H1 (cell line): ENCODE measurements at regions not wholly inside any gene's neighbourhood (a gene's known extent, or its start where the extent isn't known, plus 50 kb on each side); places are given as distances from the start of the nearest gene placed in this dataset.

Experiments used
- CTCF ChIA-PET: fragments of 300-600 bp; sonication (Branson Sonifier 250); formaldehyde crosslinking; loops from one replicate; lab custom pipeline; 2021; ENCODE audit not compliant: partially characterized antibody; lab: Charles Lee
- POLR2A ChIA-PET: fragments of 300-600 bp; sonication (Branson Sonifier 250); formaldehyde crosslinking; loops from one replicate; lab custom pipeline; 2021; ENCODE audit warnings: inconsistent platforms; ENCODE audit not compliant: partially characterized antibody; lab: Charles Lee
- DNase-seq, 2 experiments: peaks; one replicate each; pipeline versions ENCODE4 v3.0.0 to v3.0.0-alpha.2; 2010 to 2022; ENCODE audit warnings: low spot score in 2 of 2, low read depth in 1 of 2, mixed read lengths in 1 of 2
- FAIRE-seq: peaks from 2 replicates; lab custom pipeline; 2011; peaks lifted over from hg19 to GRCh38; lab: Jason Lieb, UNC
- H2AFZ ChIP-seq: 2 replicates; pipeline ENCODE4 v1.8.1; 2012; ENCODE audit warnings: low read length, inconsistent platforms
- H2AK5ac ChIP-seq: 2 replicates; pipeline ENCODE4 v1.6.1; 2013; ENCODE audit warnings: low read depth, low read length
- H2BK120ac ChIP-seq: replicated peaks from 2 replicates; pipeline ENCODE3; 2013; ENCODE audit warnings: low read depth, low read length, inconsistent platforms
- H2BK12ac ChIP-seq: 2 replicates; pipeline ENCODE4 v1.6.1; 2013; ENCODE audit warnings: low read depth, low read length
- H2BK15ac ChIP-seq: 2 replicates; pipeline ENCODE4 v1.6.1; 2013; ENCODE audit warnings: low read length
- H2BK20ac ChIP-seq: 2 replicates; pipeline ENCODE4 v1.6.1; 2013; ENCODE audit warnings: low read length
- H2BK5ac ChIP-seq: 2 replicates; pipeline ENCODE4 v1.6.1; 2013; ENCODE audit warnings: low read depth, low read length
- H3K14ac ChIP-seq: 2 replicates; pipeline ENCODE4 v1.6.1; 2013; ENCODE audit warnings: inconsistent platforms; ENCODE audit not compliant: insufficient read length
- H3K18ac ChIP-seq: 2 replicates; pipeline ENCODE4 v1.6.1; 2013; ENCODE audit warnings: low read length; ENCODE audit errors: extremely low read depth
- H3K23ac ChIP-seq: 2 replicates; pipeline ENCODE4 v1.6.1; 2013; ENCODE audit warnings: inconsistent platforms; ENCODE audit not compliant: insufficient read length
- H3K23me2 ChIP-seq: 2 replicates; pipeline ENCODE4 v1.6.1; 2013; ENCODE audit warnings: low read depth, low read length
- H3K27ac ChIP-seq: 2 replicates; pipeline ENCODE4 v1.6.1; 2011; ENCODE audit warnings: low read depth, low read length, inconsistent platforms
- H3K27me3 ChIP-seq, 4 experiments: replicated peaks in 1 of 4; 1 replicate in 1 of 4; 2 replicates in 3 of 4; pipeline versions ENCODE4 v1.6.1 to v1.8.1; 2011 to 2013; ENCODE audit warnings: low read length in 3 of 4, mild to moderate bottlenecking in 3 of 4, inconsistent platforms in 2 of 4, mixed read lengths in 2 of 4, moderate library complexity in 1 of 4; ENCODE audit not compliant: control insufficient read depth in 3 of 4, insufficient read depth in 3 of 4; ENCODE audit errors: extremely low read depth in 1 of 4
- H3K36me3 ChIP-seq, 4 experiments: 2 replicates each; pipeline versions ENCODE4 v1.6.1 to v1.8.1; 2011 to 2013; ENCODE audit warnings: mild to moderate bottlenecking in 4 of 4, low read length in 3 of 4, moderate library complexity in 2 of 4, control low read depth in 1 of 4, inconsistent platforms in 1 of 4; ENCODE audit not compliant: insufficient read depth in 4 of 4, control insufficient read depth in 2 of 4
- H3K4ac ChIP-seq: replicated peaks from 2 replicates; pipeline ENCODE3; 2013; ENCODE audit warnings: low read length, low read depth, mixed read lengths, inconsistent platforms; ENCODE audit not compliant: insufficient read length
- H3K4me1 ChIP-seq, 4 experiments: replicated peaks in 1 of 4; 1 replicate in 1 of 4; 2 replicates in 3 of 4; pipeline versions ENCODE4 v1.6.1 to v1.8.1; 2011 to 2013; ENCODE audit warnings: low read length in 3 of 4, inconsistent platforms in 2 of 4, mixed read lengths in 1 of 4; ENCODE audit not compliant: insufficient read depth in 4 of 4, control insufficient read depth in 3 of 4
- H3K4me2 ChIP-seq, 2 experiments: 2 replicates each; pipeline versions ENCODE4 v1.6.1 to v1.8.1; 2011 to 2013; ENCODE audit warnings: low read depth in 2 of 2, low read length in 2 of 2, control low read depth in 1 of 2, inconsistent platforms in 1 of 2, mild to moderate bottlenecking in 1 of 2; ENCODE audit not compliant: insufficient read depth in 1 of 2
- H3K4me3 ChIP-seq, 4 experiments: fragments of 200-600, 300-600 bp in 1 of 4; sonication (generic), shearing (Covaris generic), sonication (Bioruptor Twin) in 1 of 4; 2 replicates each; pipeline versions ENCODE4 v1.5.1 to v1.8.1; 2011 to 2016; ENCODE audit warnings: low read length in 4 of 4, low read depth in 3 of 4, control low read depth in 2 of 4, inconsistent platforms in 2 of 4, mild to moderate bottlenecking in 2 of 4, mixed read lengths in 1 of 4, moderate library complexity in 1 of 4; ENCODE audit not compliant: insufficient read depth in 2 of 4; ENCODE audit errors: extremely low read depth in 1 of 4
- H3K56ac ChIP-seq: replicated peaks from 2 replicates; pipeline ENCODE3; 2013; ENCODE audit warnings: low read depth, mild to moderate bottlenecking, mixed read lengths, low read length, inconsistent platforms; ENCODE audit not compliant: insufficient read length
- H3K79me1 ChIP-seq: 2 replicates; pipeline ENCODE4 v1.6.1; 2013; ENCODE audit warnings: low read depth, low read length, control low read depth
- H3K79me2 ChIP-seq, 2 experiments: 2 replicates each; pipeline versions ENCODE4 v1.6.1 to v1.8.1; 2012 to 2013; ENCODE audit warnings: low read length in 2 of 2, mild to moderate bottlenecking in 2 of 2, inconsistent platforms in 1 of 2; ENCODE audit not compliant: insufficient read depth in 2 of 2, control insufficient read depth in 1 of 2
- H3K9ac ChIP-seq, 4 experiments: replicated peaks in 1 of 4; 1 replicate in 1 of 4; 2 replicates in 3 of 4; pipeline versions ENCODE4 v1.6.1 to v1.8.1; 2011 to 2013; ENCODE audit warnings: low read depth in 3 of 4, low read length in 3 of 4, control low read depth in 2 of 4, mild to moderate bottlenecking in 2 of 4, moderate library complexity in 2 of 4, inconsistent platforms in 1 of 4; ENCODE audit errors: extremely low read depth in 1 of 4
- H3K9me3 ChIP-seq, 2 experiments: 2 replicates each; pipeline versions ENCODE4 v1.6.1 to v1.8.1; 2012 to 2013; ENCODE audit warnings: mild to moderate bottlenecking in 2 of 2, moderate library complexity in 2 of 2, control low read depth in 1 of 2, inconsistent platforms in 1 of 2, low read depth in 1 of 2, low read length in 1 of 2, mixed read lengths in 1 of 2; ENCODE audit not compliant: insufficient read depth in 2 of 2
- H4K20me1 ChIP-seq, 2 experiments: replicated peaks in 1 of 2; 2 replicates each; pipeline versions ENCODE3 to v1.8.1; 2011 to 2013; ENCODE audit warnings: inconsistent platforms in 2 of 2, low read length in 2 of 2, mild to moderate bottlenecking in 1 of 2; ENCODE audit not compliant: insufficient read depth in 2 of 2, control insufficient read depth in 1 of 2
- H4K5ac ChIP-seq: 2 replicates; pipeline ENCODE4 v1.6.1; 2013; ENCODE audit warnings: low read length, low read depth, mixed read lengths, inconsistent platforms; ENCODE audit not compliant: insufficient read length
- H4K8ac ChIP-seq: 2 replicates; pipeline ENCODE4 v1.8.0; 2013; ENCODE audit warnings: mild to moderate bottlenecking, moderate library complexity, low read length, inconsistent platforms; ENCODE audit not compliant: insufficient read depth; ENCODE audit errors: extremely low read depth
- H4K91ac ChIP-seq: replicated peaks from 2 replicates; pipeline ENCODE3; 2013; ENCODE audit warnings: low read length, mixed read lengths, inconsistent platforms; ENCODE audit not compliant: insufficient read length
- CBX8 ChIP-seq: fragments of 300-800, 300-1000 bp; sonication (generic); IDR thresholded peaks from 2 replicates; pipeline ENCODE4 v1.7.1; 2016; ENCODE audit warnings: low read depth, low read length, borderline replicate concordance
- E2F6 ChIP-seq: IDR thresholded peaks from 2 replicates; pipeline ENCODE4 v1.6.1; 2012; ENCODE audit warnings: inconsistent platforms
- HDAC2 ChIP-seq, 2 experiments: fragments of 300-600 bp in 1 of 2; sonication (generic) in 1 of 2; IDR thresholded peaks; 2 replicates each; pipeline ENCODE4 v1.6.1; 2011 to 2012; ENCODE audit warnings: low read depth in 2 of 2, low read length in 2 of 2, mild to moderate bottlenecking in 2 of 2, moderate library complexity in 2 of 2, borderline replicate concordance in 1 of 2, inconsistent platforms in 1 of 2
- JUN ChIP-seq: IDR thresholded peaks from 2 replicates; pipeline ENCODE4 v1.6.1; 2011; ENCODE audit warnings: low read depth, mild to moderate bottlenecking, improper control_type of control experiment, low read length
- JUND ChIP-seq: IDR thresholded peaks from 2 replicates; pipeline ENCODE4 v1.6.1; 2011; ENCODE audit warnings: mild to moderate bottlenecking, improper control_type of control experiment, low read length
- MAX ChIP-seq: IDR thresholded peaks from 2 replicates; pipeline ENCODE4 v1.6.1; 2012; ENCODE audit warnings: inconsistent platforms
- NRF1 ChIP-seq: IDR thresholded peaks from 2 replicates; pipeline ENCODE4 v1.6.1; 2011; ENCODE audit warnings: mild to moderate bottlenecking, low read depth, low read length, improper control_type of control experiment
- SP2 ChIP-seq: IDR thresholded peaks from 2 replicates; pipeline ENCODE4 v1.6.1; 2012; ENCODE audit warnings: mild to moderate bottlenecking, low read length, inconsistent platforms
- TAF1 ChIP-seq: IDR thresholded peaks from 2 replicates; pipeline ENCODE4 v1.6.1; 2011; ENCODE audit warnings: mild to moderate bottlenecking, low read depth, low read length
- WGBS, 2 experiments: shearing (Covaris generic) in 1 of 2; methylation state at CpG; one replicate each; pipeline versions ENCODE4 v1.1.6 to v1.1.7; 2013 to 2015; ENCODE audit warnings: low lambda C conversion rate in 2 of 2, mixed read lengths in 2 of 2, inconsistent platforms in 1 of 2, low coverage in 1 of 2, missing lambda C conversion rate in 1 of 2; ENCODE audit not compliant: insufficient replicate concordance in 2 of 2, insufficient coverage in 1 of 2, insufficient read length in 1 of 2; ENCODE audit errors: extremely low coverage in 1 of 2, missing lambda C conversion rate in 1 of 2; 5-methylcytosine and 5-hydroxymethylcytosine counted together
- TF ChIP-seq, protein P1 (sequence below), 3 experiments: IDR thresholded peaks; 1 replicate in 2 of 3; 2 replicates in 1 of 3; pipeline versions ENCODE4 v1.5.1 to v1.6.1; 2011; ENCODE audit warnings: low read length in 3 of 3, mild to moderate bottlenecking in 3 of 3, inconsistent platforms in 2 of 3, low read depth in 1 of 3, moderate library complexity in 1 of 3; ENCODE audit not compliant: insufficient read depth in 1 of 3; ENCODE audit errors: control extremely low read depth in 1 of 3

DNA sequence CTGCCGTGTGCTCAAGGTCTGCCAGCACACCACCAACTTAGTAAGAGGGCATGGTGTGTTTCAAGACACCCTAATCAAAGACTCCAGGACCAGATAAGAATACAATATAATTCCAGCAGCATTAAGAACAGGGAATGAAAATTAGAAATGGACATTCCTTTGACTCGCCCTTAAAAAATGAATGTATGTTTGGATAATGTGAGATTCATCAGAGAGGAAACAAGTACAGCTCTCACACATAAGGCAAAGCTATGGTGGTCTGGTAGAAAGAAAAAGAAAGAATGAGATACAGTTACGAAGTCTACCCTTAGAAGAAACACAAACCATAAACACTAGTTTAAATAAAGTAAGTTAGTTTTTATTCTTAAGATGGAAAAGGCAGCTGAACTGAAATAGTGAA is 174.8 kb upstream of the ANK3 start:
- DNase-seq (no peak), FAIRE-seq (no peak)
- H3K79me1 ChIP-seq, result no peaks in the 10 kb centered on the region
- H4K8ac ChIP-seq, result no peak overlapping the region
- H3K18ac ChIP-seq, result no peak overlapping the region
- no peak overlapping the region for H3K27ac ChIP-seq
- H4K91ac ChIP-seq, result no peak overlapping the region
- no peaks in the 10 kb centered on the region for H3K79me2 ChIP-seq
- no peaks in the 10 kb centered on the region for H3K27me3 ChIP-seq
- H2BK15ac ChIP-seq, result no peak overlapping the region
- H2BK120ac ChIP-seq, result no peak overlapping the region
- no peak overlapping the region for H3K4me2 ChIP-seq
- H3K4me1 ChIP-seq, result no peaks in the 10 kb centered on the region
- H4K5ac ChIP-seq, result no peak overlapping the region
- H3K56ac ChIP-seq, result no peak overlapping the region
- no peak overlapping the region for H3K4ac ChIP-seq
- CTCF ChIA-PET, result no interaction called here
- H2AK5ac ChIP-seq, result no peak overlapping the region
- H2AFZ ChIP-seq, result no peak overlapping the region
- POLR2A ChIA-PET, result no interaction called here
- no peak for TF ChIP-seq TAF1
- TF ChIP-seq JUN, result no peak
- TF ChIP-seq, protein P1, sequence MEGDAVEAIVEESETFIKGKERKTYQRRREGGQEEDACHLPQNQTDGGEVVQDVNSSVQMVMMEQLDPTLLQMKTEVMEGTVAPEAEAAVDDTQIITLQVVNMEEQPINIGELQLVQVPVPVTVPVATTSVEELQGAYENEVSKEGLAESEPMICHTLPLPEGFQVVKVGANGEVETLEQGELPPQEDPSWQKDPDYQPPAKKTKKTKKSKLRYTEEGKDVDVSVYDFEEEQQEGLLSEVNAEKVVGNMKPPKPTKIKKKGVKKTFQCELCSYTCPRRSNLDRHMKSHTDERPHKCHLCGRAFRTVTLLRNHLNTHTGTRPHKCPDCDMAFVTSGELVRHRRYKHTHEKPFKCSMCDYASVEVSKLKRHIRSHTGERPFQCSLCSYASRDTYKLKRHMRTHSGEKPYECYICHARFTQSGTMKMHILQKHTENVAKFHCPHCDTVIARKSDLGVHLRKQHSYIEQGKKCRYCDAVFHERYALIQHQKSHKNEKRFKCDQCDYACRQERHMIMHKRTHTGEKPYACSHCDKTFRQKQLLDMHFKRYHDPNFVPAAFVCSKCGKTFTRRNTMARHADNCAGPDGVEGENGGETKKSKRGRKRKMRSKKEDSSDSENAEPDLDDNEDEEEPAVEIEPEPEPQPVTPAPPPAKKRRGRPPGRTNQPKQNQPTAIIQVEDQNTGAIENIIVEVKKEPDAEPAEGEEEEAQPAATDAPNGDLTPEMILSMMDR (IDR thresholded peaks at IDR 0.05; ENCODE audit: control extremely low read depth in 1 of 3, insufficient read depth in 1 of 3, low read depth in 1 of 3, low read length in 3 of 3), result no peak
- TF ChIP-seq NRF1, result no peak
- TF ChIP-seq MAX, result no peak
- TF ChIP-seq E2F6, result no peak
- TF ChIP-seq SP2, result no peak
- no peak for TF ChIP-seq HDAC2 (IDR thresholded peaks at IDR 0.05; ENCODE audit: borderline replicate concordance in 1 of 2, low read depth in 2 of 2, low read length in 2 of 2)
- no peak for TF ChIP-seq JUND
- no peak for TF ChIP-seq CBX8
- TF ChIP-seq, all 59 proteins: peak for 0
- Histone ChIP-seq H3K23ac (no peak overlapping the region), H2BK20ac (no peak overlapping the region), H4K20me1 (no peaks in the 10 kb centered on the region), H2BK5ac (no peak overlapping the region), H3K23me2 (no peaks in the 10 kb centered on the region), H3K14ac (no peak overlapping the region), H2BK12ac (no peak overlapping the region), H3K9me3 (peaks cover 5% of the 10 kb centered on the region in 2 experiments; a peak in 2 of 4 replicates), H3K9ac (no peak overlapping the region), H3K4me3 (no peak overlapping the region), H3K36me3 (no peaks in the 10 kb centered on the region)
- 84% methylated on average over 3 of the region's 3 CpGs; no CpG with 5 or more reads in 1 of the 2 experiments for WGBS, 2 experiments
